ENCODE measurements at regions not wholly inside any gene's neighbourhood (a gene's known extent, or its start where the extent isn't known, plus 50 kb on each side); places are given as distances from the start of the nearest gene placed in this dataset.

DNA sequence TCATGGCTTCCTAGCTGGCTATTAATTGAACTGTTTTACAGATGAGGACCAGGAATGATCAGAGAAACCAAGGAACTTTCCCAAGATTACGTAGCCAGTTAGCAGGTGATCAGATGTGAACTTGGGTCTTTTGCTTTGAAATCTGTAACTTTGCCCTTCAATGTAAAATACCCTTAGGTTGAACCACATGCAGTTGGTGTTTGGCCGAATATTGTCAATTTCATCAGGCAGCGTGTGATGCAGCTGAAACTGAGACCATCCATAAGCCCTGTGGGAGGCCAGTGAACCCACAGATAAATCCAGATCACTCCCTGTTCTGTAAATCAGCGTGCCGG, 150.8 kb downstream of the ETS2 start:
- H3K27ac ChIP-seq: no peak overlapping the region
- WGBS, 2 donors: 82 to 87% methylated on average over 5 of the region's 5 CpGs

DNA sequence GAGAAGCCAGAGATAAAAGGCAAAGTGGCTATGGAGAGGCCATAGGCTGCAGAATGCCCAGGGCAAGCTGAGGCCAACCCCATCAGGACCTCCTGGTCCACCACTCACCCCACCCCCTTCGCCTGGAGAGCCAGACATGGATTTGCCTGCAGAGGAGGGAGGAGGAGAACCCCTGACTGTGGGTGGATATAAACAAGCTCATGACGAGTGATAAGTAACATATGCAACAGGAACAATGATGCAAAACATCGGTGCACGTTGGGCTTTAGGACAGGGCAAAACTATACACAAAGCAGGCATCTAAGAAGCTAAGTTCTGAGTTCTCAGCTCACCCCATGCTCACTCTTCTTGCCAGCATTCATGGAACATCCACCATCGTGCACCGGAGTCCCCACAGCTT, 150.3 kb downstream of the ETS2 start:
- 91 to 100% methylated on average over 3 to 6 of the region's 6 CpGs for WGBS, 2 donors
- Histone ChIP-seq H3K4me1 (peaks cover 8% of the 10 kb centered on the region), H3K36me3 (ENCODE audit: low read depth, missing control alignments) (no peaks in the 10 kb centered on the region), H3K27ac (no peak overlapping the region), H3K27me3 (no peaks in the 10 kb centered on the region), H3K4me3 (no peak overlapping the region), H3K9me3 (no peaks in the 10 kb centered on the region)
- intact Hi-C loops (cut with DNase I; ENCODE audit: low total_unique reads): no loop called here
- DNase-seq: no peak
- TF ChIP-seq, protein P1, sequence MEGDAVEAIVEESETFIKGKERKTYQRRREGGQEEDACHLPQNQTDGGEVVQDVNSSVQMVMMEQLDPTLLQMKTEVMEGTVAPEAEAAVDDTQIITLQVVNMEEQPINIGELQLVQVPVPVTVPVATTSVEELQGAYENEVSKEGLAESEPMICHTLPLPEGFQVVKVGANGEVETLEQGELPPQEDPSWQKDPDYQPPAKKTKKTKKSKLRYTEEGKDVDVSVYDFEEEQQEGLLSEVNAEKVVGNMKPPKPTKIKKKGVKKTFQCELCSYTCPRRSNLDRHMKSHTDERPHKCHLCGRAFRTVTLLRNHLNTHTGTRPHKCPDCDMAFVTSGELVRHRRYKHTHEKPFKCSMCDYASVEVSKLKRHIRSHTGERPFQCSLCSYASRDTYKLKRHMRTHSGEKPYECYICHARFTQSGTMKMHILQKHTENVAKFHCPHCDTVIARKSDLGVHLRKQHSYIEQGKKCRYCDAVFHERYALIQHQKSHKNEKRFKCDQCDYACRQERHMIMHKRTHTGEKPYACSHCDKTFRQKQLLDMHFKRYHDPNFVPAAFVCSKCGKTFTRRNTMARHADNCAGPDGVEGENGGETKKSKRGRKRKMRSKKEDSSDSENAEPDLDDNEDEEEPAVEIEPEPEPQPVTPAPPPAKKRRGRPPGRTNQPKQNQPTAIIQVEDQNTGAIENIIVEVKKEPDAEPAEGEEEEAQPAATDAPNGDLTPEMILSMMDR (IDR thresholded peaks at IDR 0.05): no peak
- no peak for TF ChIP-seq POLR2A (IDR thresholded peaks at IDR 0.05)

More for the DNA sequence above, 150.8 kb downstream of the ETS2 start:
- intact Hi-C loops (cut with DNase I; ENCODE audit: low total_unique reads): no loop called here
- TF ChIP-seq, protein P1 (IDR thresholded peaks at IDR 0.05): no peak
- no peak for TF ChIP-seq POLR2A (IDR thresholded peaks at IDR 0.05)
- Histone ChIP-seq H3K4me3 (no peak overlapping the region), H3K9me3 (no peaks in the 10 kb centered on the region), H3K4me1 (peaks cover 8% of the 10 kb centered on the region), H3K27me3 (no peaks in the 10 kb centered on the region), H3K36me3 (ENCODE audit: low read depth, missing control alignments) (no peaks in the 10 kb centered on the region)
- no peak for DNase-seq

DNA sequence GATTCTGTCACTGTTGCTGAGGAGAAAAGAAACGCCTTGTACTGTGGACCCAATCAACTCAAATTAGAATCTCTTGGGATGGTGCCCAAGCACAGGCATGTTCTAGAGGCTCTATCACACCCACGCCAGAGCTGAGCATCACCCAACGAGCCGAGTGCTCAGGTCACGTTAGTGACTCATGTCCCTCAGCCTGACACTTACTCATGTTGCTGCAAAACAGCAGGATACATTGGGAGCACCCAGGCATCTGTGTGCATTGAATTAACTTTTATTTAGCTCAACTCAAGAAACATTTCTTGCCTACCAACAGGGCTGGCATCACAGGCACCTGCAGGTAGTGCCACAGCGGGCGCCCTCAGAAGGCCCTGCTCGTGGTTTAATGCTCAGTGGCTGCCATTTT, 149.8 kb downstream of the ETS2 start:
- peaks cover 8% of the 10 kb centered on the region for H3K4me1 ChIP-seq
- TF ChIP-seq POLR2A (IDR thresholded peaks at IDR 0.05): no peak
- TF ChIP-seq, protein P1 (IDR thresholded peaks at IDR 0.05): no peak
- no peak overlapping the region for H3K4me3 ChIP-seq
- H3K9me3 ChIP-seq: no peaks in the 10 kb centered on the region
- DNase-seq: no peak
- 92 to 93% methylated on average over 7 to 8 of the region's 8 CpGs for WGBS, 2 donors
- H3K36me3 ChIP-seq (ENCODE audit: low read depth, missing control alignments): no peaks in the 10 kb centered on the region
- H3K27me3 ChIP-seq: no peaks in the 10 kb centered on the region
- intact Hi-C loops (cut with DNase I; ENCODE audit: low total_unique reads): no loop called here
- H3K27ac ChIP-seq: no peak overlapping the region

DNA sequence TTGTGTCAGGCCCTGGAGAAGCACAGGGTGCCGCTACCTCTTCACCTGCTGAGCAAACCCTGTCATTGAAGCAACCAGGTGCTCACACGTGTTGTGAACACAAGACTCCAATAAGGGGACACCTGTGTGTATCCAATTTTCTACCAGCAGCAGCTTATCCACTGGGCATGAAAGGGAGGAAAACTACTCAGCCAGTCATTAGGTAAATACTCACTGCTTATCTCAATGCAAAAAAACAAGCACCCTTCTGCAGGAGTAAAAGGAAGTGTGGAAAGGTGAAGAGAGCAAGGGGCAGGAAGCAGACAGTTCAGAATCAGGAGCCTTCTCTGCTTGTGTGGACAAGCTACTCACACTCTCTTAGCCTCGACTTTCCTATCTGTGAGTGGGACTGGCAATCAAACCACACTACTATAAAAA, 148.9 kb downstream of the ETS2 start:
- no peak for TF ChIP-seq POLR2A (IDR thresholded peaks at IDR 0.05)
- TF ChIP-seq, protein P1 (IDR thresholded peaks at IDR 0.05): no peak
- Histone ChIP-seq H3K4me1 (peaks cover 8% of the 10 kb centered on the region), H3K9me3 (no peaks in the 10 kb centered on the region), H3K4me3 (no peak overlapping the region), H3K36me3 (ENCODE audit: low read depth, missing control alignments) (no peaks in the 10 kb centered on the region), H3K27ac (no peak overlapping the region), H3K27me3 (no peaks in the 10 kb centered on the region)
- DNase-seq: no peak
- intact Hi-C loops (cut with DNase I; ENCODE audit: low total_unique reads): no loop called here
- WGBS, 2 donors: 91 to 94% methylated on average over 3 of the region's 3 CpGs

DNA sequence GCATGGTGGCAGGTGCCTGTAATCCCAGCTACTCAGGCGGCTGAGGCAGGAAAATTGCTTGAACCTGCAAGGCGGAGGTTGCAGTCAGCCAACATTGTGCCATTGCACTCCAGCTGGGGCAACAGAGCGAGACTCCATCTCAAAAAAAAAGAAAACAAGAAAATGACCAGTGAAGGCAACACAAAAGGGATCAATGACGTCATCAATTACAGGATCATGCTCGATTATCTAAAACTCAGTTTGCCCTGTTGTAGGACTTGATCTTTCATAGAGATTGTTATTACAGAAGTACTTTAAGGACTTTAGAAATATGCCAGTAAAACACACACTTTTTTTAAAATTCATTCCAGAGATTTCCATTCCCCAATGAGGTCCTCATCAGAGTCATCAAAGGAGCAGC, 147.8 kb downstream of the ETS2 start:
- intact Hi-C loops (cut with DNase I; ENCODE audit: low total_unique reads): no loop called here
- H3K4me3 ChIP-seq: no peak overlapping the region
- no peaks in the 10 kb centered on the region for H3K27me3 ChIP-seq
- no peaks in the 10 kb centered on the region for H3K4me1 ChIP-seq
- no peaks in the 10 kb centered on the region for H3K9me3 ChIP-seq
- no peak for TF ChIP-seq POLR2A (IDR thresholded peaks at IDR 0.05)
- TF ChIP-seq, protein P1 (IDR thresholded peaks at IDR 0.05): no peak
- 95 to 96% methylated on average over 5 of the region's 5 CpGs for WGBS, 2 donors
- H3K27ac ChIP-seq: no peak overlapping the region
- DNase-seq: no peak
- no peaks in the 10 kb centered on the region for H3K36me3 ChIP-seq (ENCODE audit: low read depth, missing control alignments)
